Cardiac fibroblast (primary cell): ENCODE measurements at regions not wholly inside any gene's neighbourhood (a gene's known extent, or its start where the extent isn't known, plus 50 kb on each side); places are given as distances from the start of the nearest gene placed in this dataset.
A peak's percentile ranks its signal among the peaks of the same experiment; 100 is the strongest.

Experiments used
- DNase-seq, 2 donors: peaks; one replicate each; pipeline versions ENCODE4 v3.0.0 to v3.0.0-alpha.2; 2010; ENCODE audit warnings: low read depth in 2 of 2
- H3K4me3 ChIP-seq, 2 donors: replicated peaks in 1 of 2; 1 replicate in 1 of 2; 2 replicates in 1 of 2; pipeline ENCODE4 v1.5.1; 2011; ENCODE audit warnings: low read depth in 2 of 2, low read length in 2 of 2, mild to moderate bottlenecking in 2 of 2, moderate library complexity in 1 of 2
- TF ChIP-seq, protein P1 (sequence below): IDR thresholded peaks from one replicate; pipeline ENCODE4 v1.5.1; 2011; ENCODE audit warnings: low read depth, mild to moderate bottlenecking, low read length, inconsistent platforms

DNA sequence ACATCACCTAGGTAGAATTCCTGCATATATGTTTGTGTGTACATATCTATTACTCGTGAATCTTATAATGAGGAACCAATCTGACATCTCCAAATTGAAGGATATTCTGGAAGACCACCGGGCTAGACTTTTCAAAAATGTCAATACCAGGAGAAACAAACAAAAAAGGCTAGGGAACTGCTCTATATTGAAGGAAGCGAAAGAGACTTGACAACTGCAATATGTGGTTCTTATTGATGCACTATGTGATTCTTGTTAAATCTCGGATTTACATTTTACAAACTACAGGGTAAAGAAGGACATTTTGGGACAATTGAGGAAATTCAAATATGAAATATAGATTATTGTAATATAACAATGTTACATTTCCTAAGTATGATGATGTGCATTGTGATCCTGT is 137.5 kb upstream of the CCDC54 start:
- no peak for DNase-seq
- TF ChIP-seq, protein P1, sequence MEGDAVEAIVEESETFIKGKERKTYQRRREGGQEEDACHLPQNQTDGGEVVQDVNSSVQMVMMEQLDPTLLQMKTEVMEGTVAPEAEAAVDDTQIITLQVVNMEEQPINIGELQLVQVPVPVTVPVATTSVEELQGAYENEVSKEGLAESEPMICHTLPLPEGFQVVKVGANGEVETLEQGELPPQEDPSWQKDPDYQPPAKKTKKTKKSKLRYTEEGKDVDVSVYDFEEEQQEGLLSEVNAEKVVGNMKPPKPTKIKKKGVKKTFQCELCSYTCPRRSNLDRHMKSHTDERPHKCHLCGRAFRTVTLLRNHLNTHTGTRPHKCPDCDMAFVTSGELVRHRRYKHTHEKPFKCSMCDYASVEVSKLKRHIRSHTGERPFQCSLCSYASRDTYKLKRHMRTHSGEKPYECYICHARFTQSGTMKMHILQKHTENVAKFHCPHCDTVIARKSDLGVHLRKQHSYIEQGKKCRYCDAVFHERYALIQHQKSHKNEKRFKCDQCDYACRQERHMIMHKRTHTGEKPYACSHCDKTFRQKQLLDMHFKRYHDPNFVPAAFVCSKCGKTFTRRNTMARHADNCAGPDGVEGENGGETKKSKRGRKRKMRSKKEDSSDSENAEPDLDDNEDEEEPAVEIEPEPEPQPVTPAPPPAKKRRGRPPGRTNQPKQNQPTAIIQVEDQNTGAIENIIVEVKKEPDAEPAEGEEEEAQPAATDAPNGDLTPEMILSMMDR: no peak
- H3K4me3 ChIP-seq: peak overlapping the region; percentile 68 to 90

DNA sequence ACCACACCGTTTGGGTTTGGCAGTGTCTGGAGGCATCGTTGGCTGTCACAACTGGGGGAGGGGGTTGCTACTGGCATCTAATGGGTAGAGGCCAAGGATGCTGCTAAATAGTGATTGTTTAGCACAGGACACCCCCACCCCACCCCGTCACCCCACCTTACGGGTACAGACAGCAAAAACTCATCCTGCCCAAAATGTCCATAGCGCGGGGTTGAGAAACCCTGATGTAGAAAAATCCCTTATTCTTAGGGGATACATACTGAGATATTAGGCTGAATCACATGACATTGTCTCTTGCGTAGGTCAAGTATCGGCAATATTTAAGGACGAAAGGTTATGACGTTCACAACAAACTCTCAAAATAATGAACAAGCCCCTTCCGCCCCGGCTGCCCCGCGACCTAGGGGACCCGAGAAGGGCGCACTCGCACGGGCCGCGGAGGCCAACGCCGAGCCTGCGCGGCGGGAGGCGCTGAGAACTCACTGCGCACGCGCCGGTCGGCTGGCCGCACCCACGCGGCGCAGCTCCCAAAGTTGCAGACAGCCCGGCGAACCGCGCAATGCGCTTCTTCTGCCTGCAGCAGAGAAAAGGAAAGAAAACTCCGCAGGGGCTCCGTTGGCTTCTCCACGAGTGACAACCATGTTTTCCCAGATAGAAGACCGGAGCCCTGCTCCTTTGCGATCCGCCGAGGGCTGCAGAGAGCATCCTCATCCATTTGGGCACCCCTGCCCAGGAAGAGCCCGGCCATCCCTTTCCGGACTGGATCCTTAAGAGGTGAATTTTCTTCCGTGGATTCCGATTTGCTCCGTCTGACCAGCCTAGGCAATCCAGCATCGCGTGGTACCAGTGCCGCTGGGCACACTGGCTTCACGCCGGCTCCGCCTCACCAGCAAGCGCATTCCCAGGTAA is 136.8 kb upstream of the CCDC54 start:
- TF ChIP-seq, protein P1: no peak
- peak; percentile 81 to 86 for DNase-seq

GRCh38 chr3:107241217-107241616 is 136.0 kb upstream of the CCDC54 start:
- DNase-seq: peak; percentile 36 to 56
- TF ChIP-seq, protein P1: no peak

More for the DNA sequence above, 136.8 kb upstream of the CCDC54 start:
- H3K4me3 ChIP-seq: peak overlapping the region; percentile 68 to 90

GRCh38 chr3:107242579-107242978 is 134.7 kb upstream of the CCDC54 start:
- peak overlapping the region; percentile 22 to 68 for H3K4me3 ChIP-seq
- no peak for DNase-seq

More at GRCh38 chr3:107241217-107241616, 136.0 kb upstream of the CCDC54 start:
- peak overlapping the region; percentile 68 to 90 for H3K4me3 ChIP-seq

GRCh38 chr3:107247116-107247515 is 130.1 kb upstream of the CCDC54 start:
- no peak for DNase-seq
- TF ChIP-seq, protein P1: no peak
- H3K4me3 ChIP-seq: no peak overlapping the region

More at GRCh38 chr3:107242579-107242978, 134.7 kb upstream of the CCDC54 start:
- TF ChIP-seq, protein P1: no peak

GRCh38 chr3:107249132-107249531 is 128.1 kb upstream of the CCDC54 start:
- TF ChIP-seq, protein P1: no peak
- no peak overlapping the region for H3K4me3 ChIP-seq
- no peak for DNase-seq
